Embryonic facial prominence (tissue), 1 donor: ENCODE measurements at regions not wholly inside any gene's neighbourhood (a gene's known extent, or its start where the extent isn't known, plus 50 kb on each side); places are given as distances from the start of the nearest gene placed in this dataset.
"Not testable (repeated sequence)": the region's sequence is repeated elsewhere in the genome, so short reads cannot be mapped to it uniquely, and the experiment has no call there.

ENCODE experiments used
- DNase-seq: peaks from one replicate; pipeline ENCODE4 v3.0.0-alpha.2; 2016; ENCODE audit errors: extremely low spot score

GRCh38 chr2:131639001-131639620 lies 111.4 kb downstream of the CCDC74A start:
- DNase-seq, result not testable (repeated sequence)

- DNase-seq, result no peak
Measured at GRCh38 chr2:131641414-131642206, 113.9 kb downstream of the CCDC74A start.

GRCh38 chr2:131643180-131643579 lies 115.5 kb downstream of the CCDC74A start:
- DNase-seq, result not testable (repeated sequence)

- DNase-seq, result no peak
Measured at GRCh38 chr2:131645177-131645765, 117.6 kb downstream of the CCDC74A start.

GRCh38 chr2:131646220-131646619 lies 118.5 kb downstream of the CCDC74A start:
- not testable (repeated sequence) for DNase-seq

GRCh38 chr2:131646669-131647297 lies 119.1 kb downstream of the CCDC74A start:
- DNase-seq, result no peak

- not testable (repeated sequence) for DNase-seq
Measured at GRCh38 chr2:131648565-131648964, 120.9 kb downstream of the CCDC74A start.

- DNase-seq, result not testable (repeated sequence)
Measured at GRCh38 chr2:131652246-131652645, 124.6 kb downstream of the CCDC74A start.

GRCh38 chr2:131654107-131654506 lies 126.4 kb downstream of the CCDC74A start:
- DNase-seq, result not testable (repeated sequence)

GRCh38 chr2:131656816-131657633 lies 129.3 kb downstream of the CCDC74A start:
- DNase-seq, result no peak

- no peak for DNase-seq
Measured at GRCh38 chr2:131657895-131658768, 130.4 kb downstream of the CCDC74A start.

- no peak for DNase-seq
Measured at GRCh38 chr2:131658769-131659131, 131.1 kb downstream of the CCDC74A start.

- no peak for DNase-seq
Measured at GRCh38 chr2:131659168-131659572, 131.5 kb downstream of the CCDC74A start.

- DNase-seq, result not testable (repeated sequence)
Measured at GRCh38 chr2:131661101-131661782, 133.6 kb downstream of the CCDC74A start.

- DNase-seq, result not testable (repeated sequence)
Measured at GRCh38 chr2:131661884-131662535, 134.3 kb downstream of the CCDC74A start.

- DNase-seq, result not testable (repeated sequence)
Measured at GRCh38 chr2:131663501-131663900, 135.8 kb downstream of the CCDC74A start.

- not testable (repeated sequence) for DNase-seq
Measured at GRCh38 chr2:131665716-131666115, 138.0 kb downstream of the CCDC74A start.

- not testable (repeated sequence) for DNase-seq
Measured at GRCh38 chr2:131668794-131669540, 141.3 kb downstream of the CCDC74A start.
